ENCODE measurements at regions not wholly inside any gene's neighbourhood (a gene's known extent, or its start where the extent isn't known, plus 50 kb on each side); places are given as distances from the start of the nearest gene placed in this dataset.
"Not testable (repeated sequence)": the region's sequence is repeated elsewhere in the genome, so short reads cannot be mapped to it uniquely, and the experiment has no call there.

- H3K4me3 Mint-ChIP-seq: peak overlapping the region; percentile 92 to 98 (median 96)
- peaks cover 16 to 25% of the 10 kb centered on the region in 2 donors for H3K4me1 Mint-ChIP-seq
- peaks cover 0 to 4% (median 0%) of the 10 kb centered on the region in 3 donors for H3K36me3 Mint-ChIP-seq
- H3K27ac Mint-ChIP-seq: peak overlapping the region; percentile 44 to 86 (median 81)
- H3K9me3 Mint-ChIP-seq: no peaks in the 10 kb centered on the region
- peaks cover 3 to 16% (median 10%) of the 10 kb centered on the region in 3 donors for H3K27me3 Mint-ChIP-seq (ENCODE audit: low read depth in 3 of 3)
- peak; percentile 17 to 38 (median 33) for DNase-seq
Measured at GRCh38 chr6:27693766-27694546, 218.2 kb downstream of the OR2B2 start.

DNA sequence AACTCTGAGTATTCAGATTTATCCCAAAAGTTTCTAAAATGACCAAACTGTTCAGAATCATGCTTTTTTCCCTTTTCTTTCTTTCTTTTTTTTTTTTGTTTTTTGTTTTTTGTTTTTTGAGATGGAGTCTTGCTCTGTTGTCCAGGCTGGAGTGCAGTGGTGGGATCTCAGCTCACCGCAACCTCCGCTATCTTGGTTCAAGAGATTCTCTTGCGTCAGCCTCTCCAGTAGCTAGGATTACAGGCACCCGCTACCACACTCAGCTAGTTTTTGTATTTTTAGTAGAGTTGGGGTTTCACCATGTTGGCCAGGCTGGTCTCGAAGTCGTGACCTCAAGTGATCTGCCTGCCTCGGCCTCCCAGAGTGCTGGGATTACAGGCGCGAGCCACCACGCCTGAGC, 219.2 kb upstream of the ZNF184 start:
- DNase-seq, H3K27ac Mint-ChIP-seq, H3K36me3 Mint-ChIP-seq, H3K9me3 Mint-ChIP-seq: not testable (repeated sequence)
- peak overlapping the region in 1 of 5 donors; percentile 96 for H3K4me3 Mint-ChIP-seq
- H3K4me1 Mint-ChIP-seq: peaks cover 31 to 40% of the 10 kb centered on the region in 2 donors
- peaks cover 17 to 31% (median 26%) of the 10 kb centered on the region in 3 donors for H3K27me3 Mint-ChIP-seq (ENCODE audit: low read depth in 3 of 3)

DNA sequence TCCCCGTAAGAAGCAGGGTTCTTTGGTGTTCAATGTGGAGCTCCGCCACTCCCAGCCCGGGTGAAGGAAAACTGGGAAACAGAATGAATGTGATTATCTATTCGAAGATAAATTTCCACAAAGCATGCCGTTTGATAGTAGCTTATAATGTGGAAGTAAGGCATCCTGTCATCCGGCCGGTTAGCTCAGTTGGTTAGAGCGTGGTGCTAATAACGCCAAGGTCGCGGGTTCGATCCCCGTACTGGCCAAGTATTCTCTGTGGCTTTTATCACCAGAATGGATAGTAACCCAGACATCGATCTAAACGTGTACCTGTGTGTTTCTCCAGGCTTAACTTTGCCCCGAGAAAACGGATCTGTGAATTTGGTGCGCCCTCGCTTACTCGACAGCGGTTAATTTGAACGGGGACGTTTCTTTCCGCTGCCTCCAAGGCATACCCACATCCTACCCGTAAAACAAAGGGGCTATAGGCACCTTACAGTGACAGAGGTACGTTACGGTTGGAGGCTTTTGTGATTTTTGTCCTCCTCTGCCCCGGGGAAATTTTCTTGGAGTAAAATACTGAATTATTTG, 215.2 kb upstream of the ZNF184 start:
- peaks cover 31 to 52% (median 42%) of the 10 kb centered on the region in 3 donors for H3K27me3 Mint-ChIP-seq (ENCODE audit: low read depth in 3 of 3)
- peaks cover 16 to 29% of the 10 kb centered on the region in 2 donors for H3K4me1 Mint-ChIP-seq
- peak overlapping the region; percentile 86 to 93 (median 92) for H3K4me3 Mint-ChIP-seq
- H3K9me3 Mint-ChIP-seq: peaks cover 0 to 6% (median 0%) of the 10 kb centered on the region in 6 donors
- DNase-seq: peak; percentile 77 to 85 (median 79)
- peak overlapping the region; percentile 67 to 96 (median 82) for H3K27ac Mint-ChIP-seq
- no peaks in the 10 kb centered on the region for H3K36me3 Mint-ChIP-seq

DNA sequence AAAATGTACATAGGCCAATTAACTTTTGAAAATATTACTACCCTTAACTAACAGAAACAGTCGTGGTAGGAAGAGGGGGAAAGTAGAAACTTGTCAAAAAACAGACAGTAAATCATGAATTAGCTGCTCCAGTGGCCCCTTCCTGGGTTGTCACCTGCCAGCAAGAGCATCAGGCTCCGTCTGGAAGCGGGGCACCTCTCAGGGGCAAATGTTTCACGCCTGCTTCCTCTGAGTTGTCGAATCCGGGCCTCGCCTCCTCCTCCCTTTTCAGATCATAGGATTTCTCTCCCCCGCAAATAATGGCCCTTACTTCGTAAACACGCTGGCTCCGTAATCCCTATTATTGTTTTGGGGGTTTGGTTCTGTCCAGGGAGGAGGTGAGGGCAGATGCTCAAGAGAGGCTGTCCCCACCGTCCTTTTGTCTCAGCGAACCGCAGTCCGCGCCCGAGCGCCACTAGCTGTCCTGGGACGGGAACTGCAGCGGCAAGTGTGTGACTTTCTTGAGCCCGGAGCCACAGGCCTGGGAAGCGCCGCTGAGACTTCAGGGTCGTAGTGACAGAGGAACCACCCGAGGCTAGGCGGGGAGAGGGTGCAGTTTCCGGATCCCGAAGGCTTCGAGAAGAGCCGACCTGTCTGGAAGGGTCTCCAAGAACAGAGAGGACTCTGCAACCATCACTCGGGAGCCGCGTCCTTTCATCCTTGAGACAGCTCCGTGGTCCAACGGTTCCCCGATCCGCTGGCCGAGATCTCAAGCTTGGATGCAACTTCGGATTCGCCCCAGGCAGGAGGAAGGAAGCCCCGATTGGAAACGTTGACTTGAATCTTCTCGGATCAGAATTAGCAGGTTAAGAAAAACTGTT, 214.5 kb upstream of the ZNF184 start:
- Mint-ChIP-seq H3K36me3 (no peaks in the 10 kb centered on the region), H3K27ac (peak overlapping the region; percentile 67 to 96 (median 82)), H3K4me3 (peak overlapping the region; percentile 86 to 93 (median 92)), H3K9me3 (peaks cover 0 to 6% (median 0%) of the 10 kb centered on the region in 6 donors), H3K27me3 (ENCODE audit: low read depth in 3 of 3) (peaks cover 36 to 54% (median 47%) of the 10 kb centered on the region in 3 donors), H3K4me1 (peaks cover 16 to 29% of the 10 kb centered on the region in 2 donors)
- peak; percentile 57 to 72 (median 59) for DNase-seq

DNA sequence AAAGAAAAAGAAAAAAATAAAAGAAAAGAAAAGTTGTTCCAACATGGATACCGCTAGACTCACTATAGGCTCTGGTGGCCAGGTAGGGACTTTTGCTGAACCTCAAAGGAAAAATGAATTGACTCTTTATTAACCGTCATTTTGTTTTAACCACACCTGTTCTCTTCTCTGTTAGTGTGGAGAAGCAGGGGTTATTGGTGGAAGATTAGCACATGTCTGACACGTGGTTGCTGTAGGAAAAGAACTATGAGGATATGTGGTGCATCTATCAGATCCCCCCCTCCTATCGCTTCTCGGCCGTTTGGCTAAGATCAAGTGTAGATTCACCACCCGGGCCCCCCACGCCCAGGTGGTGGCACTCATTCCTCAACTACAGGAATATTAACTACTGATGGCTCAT, 212.4 kb upstream of the ZNF184 start:
- Mint-ChIP-seq H3K36me3 (no peaks in the 10 kb centered on the region), H3K4me1 (peaks cover 21 to 38% of the 10 kb centered on the region in 2 donors), H3K4me3 (no peak overlapping the region), H3K27ac (no peak overlapping the region), H3K27me3 (ENCODE audit: low read depth in 3 of 3) (peaks cover 52 to 69% (median 68%) of the 10 kb centered on the region in 3 donors), H3K9me3 (peaks cover 0 to 20% (median 8%) of the 10 kb centered on the region in 6 donors)
- no peak for DNase-seq

DNA sequence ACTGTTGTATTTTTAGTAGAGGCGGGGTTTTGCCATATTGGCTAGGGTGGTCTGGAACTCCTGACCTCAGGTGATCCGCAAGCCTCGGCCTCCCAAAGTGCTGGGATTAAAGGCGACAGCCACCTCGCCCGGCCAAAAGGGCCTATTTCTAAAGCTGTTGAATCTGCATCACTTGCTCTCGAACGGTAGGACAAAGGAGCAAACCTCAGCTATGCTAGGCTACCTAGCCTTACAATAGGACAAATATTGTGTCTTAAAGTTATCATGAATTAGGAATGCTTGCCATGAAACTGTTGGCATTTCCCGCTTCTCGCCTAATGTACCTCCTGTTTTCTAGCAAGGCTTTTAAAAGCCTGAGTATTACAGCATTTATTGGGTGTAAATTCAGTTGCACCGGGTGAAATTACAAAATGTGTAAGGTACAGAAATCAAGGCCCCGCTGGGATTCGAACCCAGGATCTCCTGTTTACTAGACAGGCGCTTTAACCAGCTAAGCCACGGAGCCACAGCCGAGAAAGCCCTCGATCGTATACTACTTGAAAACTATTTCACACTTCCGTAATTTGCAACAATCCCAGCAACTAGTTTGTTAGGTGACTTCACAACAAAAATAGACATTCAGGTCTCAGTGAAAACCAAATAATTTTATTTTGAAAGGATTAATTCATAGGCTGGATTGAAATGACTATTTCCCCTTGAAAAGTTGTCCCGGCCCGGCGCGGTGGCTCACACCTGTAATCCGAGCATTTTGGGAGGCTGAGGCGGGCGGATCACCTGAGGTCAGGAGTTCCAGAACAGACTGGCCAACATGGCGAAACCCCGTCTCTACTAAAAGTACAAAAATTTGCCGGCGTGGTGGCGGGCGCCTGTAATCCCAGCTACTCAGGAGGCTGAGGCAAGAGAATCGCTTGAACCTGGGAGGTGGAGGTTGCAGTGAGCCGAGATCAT, 211.6 kb upstream of the ZNF184 start:
- peak; percentile 31 to 62 (median 37) for DNase-seq
- H3K36me3 Mint-ChIP-seq: no peaks in the 10 kb centered on the region
- H3K4me1 Mint-ChIP-seq: peaks cover 28 to 39% of the 10 kb centered on the region in 2 donors
- H3K27ac Mint-ChIP-seq: peak overlapping the region in 2 of 6 donors; percentile 31 to 40
- H3K9me3 Mint-ChIP-seq: peaks cover 0 to 27% (median 12%) of the 10 kb centered on the region in 6 donors
- H3K4me3 Mint-ChIP-seq: no peak overlapping the region
- peaks cover 59 to 76% (median 71%) of the 10 kb centered on the region in 3 donors for H3K27me3 Mint-ChIP-seq (ENCODE audit: low read depth in 3 of 3)

GRCh38 chr6:27679964-27680694, 207.2 kb upstream of the ZNF184 start:
- H3K27me3 Mint-ChIP-seq (ENCODE audit: low read depth in 3 of 3): peaks cover 57 to 66% (median 62%) of the 10 kb centered on the region in 3 donors
- H3K4me3 Mint-ChIP-seq: peak overlapping the region in 3 of 5 donors; percentile 1 to 64 (median 3)
- H3K4me1 Mint-ChIP-seq: peaks cover 12 to 20% of the 10 kb centered on the region in 2 donors
- no peak for DNase-seq
- H3K36me3 Mint-ChIP-seq: no peaks in the 10 kb centered on the region
- H3K9me3 Mint-ChIP-seq: peaks cover 0 to 32% (median 16%) of the 10 kb centered on the region in 6 donors
- peak overlapping the region in 2 of 6 donors; percentile 71 to 83 for H3K27ac Mint-ChIP-seq

- Mint-ChIP-seq H3K36me3 (no peaks in the 10 kb centered on the region), H3K27me3 (ENCODE audit: low read depth in 3 of 3) (peaks cover 54 to 63% (median 56%) of the 10 kb centered on the region in 3 donors), H3K4me1 (peaks cover 12 to 20% of the 10 kb centered on the region in 2 donors), H3K4me3 (peak overlapping the region in 3 of 5 donors; percentile 17 to 64 (median 30)), H3K9me3 (peaks cover 0 to 32% (median 16%) of the 10 kb centered on the region in 6 donors), H3K27ac (peak overlapping the region in 3 of 6 donors; percentile 7 to 84 (median 83))
- DNase-seq: no peak
Measured at GRCh38 chr6:27679308-27679963, 206.5 kb upstream of the ZNF184 start.

DNA sequence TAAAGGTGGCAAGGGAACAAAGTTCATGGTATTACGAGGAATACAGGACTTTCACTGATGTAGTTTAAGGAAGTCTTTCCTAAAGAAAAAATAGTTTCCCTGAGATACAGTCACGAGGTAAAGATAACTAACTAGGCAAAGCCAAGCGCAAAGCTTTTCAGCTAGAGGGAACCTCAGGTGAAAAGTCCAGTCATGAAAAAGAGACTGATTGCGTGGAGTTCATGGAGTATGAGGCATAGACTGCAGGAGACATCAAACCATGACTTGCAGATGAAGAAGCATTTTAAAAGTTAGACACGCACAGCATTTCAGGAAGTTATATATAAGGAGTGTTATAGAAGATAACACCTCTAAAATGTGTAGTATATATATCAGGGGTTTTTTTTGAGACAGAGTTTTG, 205.6 kb upstream of the ZNF184 start:
- Mint-ChIP-seq H3K9me3 (peaks cover 2 to 35% (median 17%) of the 10 kb centered on the region in 6 donors), H3K4me1 (peaks cover 14 to 20% of the 10 kb centered on the region in 2 donors), H3K4me3 (peak overlapping the region in 1 of 5 donors; percentile 59), H3K36me3 (peaks cover 0 to 2% (median under 1%) of the 10 kb centered on the region in 3 donors), H3K27me3 (ENCODE audit: low read depth in 3 of 3) (peaks cover 55 to 61% (median 56%) of the 10 kb centered on the region in 3 donors), H3K27ac (peak overlapping the region in 1 of 6 donors; percentile 57)
- no peak for DNase-seq

GRCh38 chr6:27674882-27675281, 202.0 kb upstream of the ZNF184 start:
- H3K4me3 Mint-ChIP-seq: no peak overlapping the region
- peaks cover 22 to 32% of the 10 kb centered on the region in 2 donors for H3K4me1 Mint-ChIP-seq
- H3K27ac Mint-ChIP-seq: no peak overlapping the region
- peaks cover 59 to 64% (median 62%) of the 10 kb centered on the region in 3 donors for H3K27me3 Mint-ChIP-seq (ENCODE audit: low read depth in 3 of 3)
- H3K36me3 Mint-ChIP-seq: peaks cover 0 to 7% (median 4%) of the 10 kb centered on the region in 3 donors
- H3K9me3 Mint-ChIP-seq: peaks cover 10 to 40% (median 17%) of the 10 kb centered on the region in 6 donors
- no peak for DNase-seq

DNA sequence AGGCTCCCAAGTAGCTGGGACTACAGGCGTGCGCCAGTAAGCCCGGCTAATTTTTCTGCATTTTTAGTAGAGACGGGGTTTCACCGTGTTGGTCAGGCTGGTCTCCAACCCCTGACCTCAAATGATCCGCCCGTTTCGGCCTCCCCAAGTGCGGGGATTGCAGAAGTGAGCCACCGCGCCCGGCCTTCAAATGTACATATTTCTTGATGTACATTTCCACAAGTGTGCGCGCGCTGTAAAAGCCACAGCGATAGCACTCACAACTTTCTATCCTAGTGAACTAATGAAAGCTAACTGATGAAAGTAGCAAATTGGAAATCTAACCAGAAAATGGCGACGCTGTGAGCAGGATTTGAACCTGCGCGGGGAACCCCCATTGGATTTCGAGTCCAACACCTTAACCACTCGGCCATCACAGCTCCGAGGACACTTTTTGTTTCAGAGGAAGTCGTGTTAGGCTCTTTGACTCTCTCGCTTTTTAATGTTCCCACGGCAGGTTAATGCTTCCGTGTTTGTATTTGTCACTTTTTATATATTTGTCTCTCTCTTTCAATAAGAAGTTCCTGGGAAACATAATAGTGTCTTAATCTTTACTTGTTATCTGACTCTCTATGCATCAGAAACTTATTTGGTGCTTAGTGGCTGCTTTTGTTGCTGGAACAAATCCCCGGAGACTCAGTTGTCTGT, 199.4 kb upstream of the ZNF184 start:
- peak; percentile 40 to 65 (median 45) for DNase-seq
- H3K4me3 Mint-ChIP-seq: peak overlapping the region; percentile 44 to 82 (median 59)
- H3K27ac Mint-ChIP-seq: peak overlapping the region in 2 of 6 donors; percentile 29 to 55
- H3K36me3 Mint-ChIP-seq: peaks cover 0 to 11% (median 4%) of the 10 kb centered on the region in 3 donors
- peaks cover 68 to 69% (median 68%) of the 10 kb centered on the region in 3 donors for H3K27me3 Mint-ChIP-seq (ENCODE audit: low read depth in 3 of 3)
- peaks cover 26 to 51% of the 10 kb centered on the region in 2 donors for H3K4me1 Mint-ChIP-seq
- peaks cover 7 to 57% (median 18%) of the 10 kb centered on the region in 6 donors for H3K9me3 Mint-ChIP-seq

Measured in immature natural killer cell (primary cell).